Mesodermal cell (in vitro differentiated cells): ENCODE measurements at regions not wholly inside any gene's neighbourhood (a gene's known extent, or its start where the extent isn't known, plus 50 kb on each side); places are given as distances from the start of the nearest gene placed in this dataset.

Experiments
- H3K27ac ChIP-seq: 2 replicates; pipeline ENCODE4 v1.7.0; 2013; ENCODE audit warnings: mild to moderate bottlenecking, low read depth, low read length, moderate library complexity; ENCODE audit not compliant: severe bottlenecking
- H3K36me3 ChIP-seq: 2 replicates; pipeline ENCODE4 v1.7.1; 2013; ENCODE audit warnings: mild to moderate bottlenecking, low read length, moderate library complexity; ENCODE audit not compliant: control insufficient read depth, insufficient read depth
- H3K4me1 ChIP-seq: one replicate; pipeline ENCODE4 v1.7.1; 2013; ENCODE audit warnings: mild to moderate bottlenecking, low read length; ENCODE audit not compliant: insufficient read depth, control insufficient read depth, poor library complexity, severe bottlenecking
- H3K4me3 ChIP-seq: 2 replicates; pipeline ENCODE4 v1.7.0; 2013; ENCODE audit warnings: low read length, control low read depth, mild to moderate bottlenecking; ENCODE audit not compliant: insufficient read depth, poor library complexity, severe bottlenecking; ENCODE audit errors: extremely low read depth
- H3K9me3 ChIP-seq: 2 replicates; pipeline ENCODE4 v1.7.1; 2013; ENCODE audit warnings: mild to moderate bottlenecking, low read length, moderate library complexity; ENCODE audit not compliant: control insufficient read depth
- WGBS, 2 experiments: methylation state at CpG; one replicate each; pipeline ENCODE4 v1.1.5; 2013; ENCODE audit warnings: missing lambda C conversion rate in 2 of 2; ENCODE audit not compliant: insufficient coverage in 2 of 2; 5-methylcytosine and 5-hydroxymethylcytosine counted together

- WGBS, 2 experiments: 73 to 81% methylated on average over 2 to 4 of the region's 4 CpGs
- Histone ChIP-seq H3K4me1 (peaks cover 7% of the 10 kb centered on the region), H3K9me3 (no peaks in the 10 kb centered on the region), H3K36me3 (no peaks in the 10 kb centered on the region), H3K27ac (peak overlapping the region; percentile 67), H3K4me3 (no peak overlapping the region)
Observed at GRCh38 chr13:39952249-39953233, 297.1 kb downstream of the COG6 start.

DNA sequence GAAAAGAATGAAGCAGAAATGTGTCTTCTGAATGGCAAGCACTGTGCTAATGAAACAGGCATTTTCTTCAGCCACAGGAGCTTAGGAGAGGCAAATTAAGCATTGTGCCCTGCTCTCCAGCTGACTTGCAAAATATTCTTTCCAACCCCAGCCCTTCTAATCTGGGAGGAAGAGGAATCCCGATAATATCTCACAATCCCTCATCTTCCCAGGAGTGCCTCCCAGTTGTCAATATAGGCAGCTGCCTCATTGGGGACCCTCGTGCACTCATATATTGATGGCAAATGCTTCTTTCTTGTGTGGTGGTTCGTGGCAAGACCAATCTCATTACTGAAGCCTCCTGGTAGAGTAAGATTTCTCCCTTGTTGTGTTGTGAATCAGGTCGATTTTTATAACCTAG is 299.0 kb downstream of the COG6 start:
- peaks cover 7% of the 10 kb centered on the region for H3K4me1 ChIP-seq
- no peaks in the 10 kb centered on the region for H3K9me3 ChIP-seq
- no peak overlapping the region for H3K4me3 ChIP-seq
- 71 to 83% methylated on average over 1 to 2 of the region's 4 CpGs for WGBS, 2 experiments
- H3K27ac ChIP-seq: no peak overlapping the region
- no peaks in the 10 kb centered on the region for H3K36me3 ChIP-seq

- H3K4me3 ChIP-seq: no peak overlapping the region
- H3K36me3 ChIP-seq: no peaks in the 10 kb centered on the region
- H3K9me3 ChIP-seq: no peaks in the 10 kb centered on the region
- WGBS, 2 experiments: 100% methylated on average over 1 of the region's 1 CpG; no CpG with 5 or more reads in 1 of the 2 experiments
- H3K4me1 ChIP-seq: peaks cover 7% of the 10 kb centered on the region
- H3K27ac ChIP-seq: no peak overlapping the region
Observed at GRCh38 chr13:39955560-39955959, 300.1 kb downstream of the COG6 start.

GRCh38 chr13:39956036-39956435 is 300.6 kb downstream of the COG6 start:
- no peak overlapping the region for H3K4me3 ChIP-seq
- 92% methylated on average over 2 of the region's 2 CpGs; no CpG with 5 or more reads in 1 of the 2 experiments for WGBS, 2 experiments
- H3K9me3 ChIP-seq: no peaks in the 10 kb centered on the region
- no peak overlapping the region for H3K27ac ChIP-seq
- H3K4me1 ChIP-seq: peaks cover 7% of the 10 kb centered on the region
- H3K36me3 ChIP-seq: no peaks in the 10 kb centered on the region

DNA sequence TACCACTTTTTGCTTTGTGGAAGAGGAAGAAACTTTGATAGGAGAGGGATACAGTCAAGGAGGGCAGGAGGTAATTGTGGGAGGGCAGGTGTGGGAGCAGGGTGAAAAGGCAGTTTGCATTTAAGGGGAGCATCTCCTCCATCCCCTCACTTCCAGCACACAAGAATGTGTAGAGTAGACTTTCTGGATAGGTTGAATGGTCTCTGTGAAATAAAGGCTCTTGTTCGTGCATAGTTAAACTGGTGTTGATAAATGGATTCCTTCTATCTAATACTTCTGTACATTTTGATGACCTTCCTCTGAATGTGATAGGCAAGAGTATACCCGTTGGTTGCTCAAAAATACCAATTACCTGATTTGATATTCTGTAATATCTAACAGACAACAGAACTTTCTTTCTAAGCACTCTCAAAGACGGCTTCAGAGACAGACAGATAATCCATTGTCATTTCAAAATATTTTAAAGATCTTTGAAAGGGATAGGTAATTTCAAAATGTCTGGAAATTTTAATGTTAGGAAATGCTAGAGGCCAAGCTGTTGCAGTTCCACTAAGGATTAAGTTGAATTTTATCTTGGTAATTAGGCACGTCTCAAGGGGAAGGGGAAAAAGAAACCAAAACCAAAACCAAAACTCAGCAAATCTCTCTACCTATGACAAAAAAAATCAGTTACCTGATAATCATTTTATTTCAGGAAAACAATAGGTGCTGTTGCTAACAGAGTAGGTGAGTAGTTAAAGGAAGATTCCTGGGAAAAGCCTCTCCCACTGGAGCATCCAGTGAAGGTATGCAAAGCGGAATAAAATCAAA is 302.6 kb downstream of the COG6 start:
- H3K9me3 ChIP-seq: no peaks in the 10 kb centered on the region
- H3K27ac ChIP-seq: no peak overlapping the region
- no peaks in the 10 kb centered on the region for H3K4me1 ChIP-seq
- H3K36me3 ChIP-seq: no peaks in the 10 kb centered on the region
- H3K4me3 ChIP-seq: no peak overlapping the region
- WGBS, 2 experiments: 100% methylated on average over 1 of the region's 5 CpGs

GRCh38 chr13:39959497-39960144 is 304.2 kb downstream of the COG6 start:
- Histone ChIP-seq H3K4me3 (no peak overlapping the region), H3K27ac (peak overlapping the region; percentile 50), H3K4me1 (no peaks in the 10 kb centered on the region), H3K9me3 (no peaks in the 10 kb centered on the region), H3K36me3 (no peaks in the 10 kb centered on the region)
- WGBS, 2 experiments: 80 to 97% methylated on average over 6 of the region's 9 CpGs

- Histone ChIP-seq H3K27ac (peak overlapping the region; percentile 50), H3K4me1 (no peaks in the 10 kb centered on the region), H3K9me3 (no peaks in the 10 kb centered on the region), H3K36me3 (no peaks in the 10 kb centered on the region), H3K4me3 (no peak overlapping the region)
- WGBS, 2 experiments: 73 to 80% methylated on average over 2 of the region's 3 CpGs
Observed at GRCh38 chr13:39960191-39960590, 304.7 kb downstream of the COG6 start.

DNA sequence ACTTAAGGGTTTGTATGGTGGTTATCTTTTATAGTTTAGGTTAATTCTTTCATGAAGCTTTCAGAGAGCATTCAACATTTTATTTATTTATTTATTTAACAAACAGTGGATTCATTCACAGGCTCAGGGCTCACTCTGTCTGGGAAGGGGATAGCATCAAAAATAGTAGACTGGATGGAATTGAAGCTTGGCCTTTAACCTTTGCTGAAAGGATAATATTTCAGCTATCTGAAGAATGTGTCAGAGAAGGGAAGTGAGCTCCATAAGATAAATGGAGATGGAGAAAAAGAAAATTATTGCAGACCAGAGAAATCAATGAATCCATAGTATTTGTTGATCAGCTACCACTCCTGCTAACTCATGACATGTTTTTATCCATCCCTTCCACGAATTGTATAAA is 305.6 kb downstream of the COG6 start:
- H3K4me3 ChIP-seq: no peak overlapping the region
- H3K4me1 ChIP-seq: no peaks in the 10 kb centered on the region
- no peaks in the 10 kb centered on the region for H3K9me3 ChIP-seq
- 100% methylated on average over 1 of the region's 1 CpG; no CpG with 5 or more reads in 1 of the 2 experiments for WGBS, 2 experiments
- peak overlapping the region; percentile 6 for H3K27ac ChIP-seq
- H3K36me3 ChIP-seq: no peaks in the 10 kb centered on the region

- Histone ChIP-seq H3K4me1 (no peaks in the 10 kb centered on the region), H3K27ac (no peak overlapping the region), H3K4me3 (no peak overlapping the region), H3K9me3 (no peaks in the 10 kb centered on the region), H3K36me3 (no peaks in the 10 kb centered on the region)
- no CpG with 5 or more reads among the region's 1 CpG for WGBS, 2 experiments
Observed at GRCh38 chr13:39963612-39964011, 308.1 kb downstream of the COG6 start.

GRCh38 chr13:39965309-39965708 is 309.8 kb downstream of the COG6 start:
- WGBS, 2 experiments: 79 to 100% methylated on average over 1 to 2 of the region's 3 CpGs

More at GRCh38 chr13:39965309-39965708, 309.8 kb downstream of the COG6 start:
- no peaks in the 10 kb centered on the region for H3K36me3 ChIP-seq
- H3K4me1 ChIP-seq: no peaks in the 10 kb centered on the region
- H3K4me3 ChIP-seq: no peak overlapping the region
- H3K27ac ChIP-seq: no peak overlapping the region
- H3K9me3 ChIP-seq: no peaks in the 10 kb centered on the region
